Effector memory CD8-positive, alpha-beta T cell (primary cell): ENCODE measurements at regions not wholly inside any gene's neighbourhood (a gene's known extent, or its start where the extent isn't known, plus 50 kb on each side); places are given as distances from the start of the nearest gene placed in this dataset.

Experiments used
- ATAC-seq: fragments of 150-1000 bp; cut with Tn5 transposase; replicated peaks from 2 replicates; pipeline ENCODE4 v1.10.0; 2021; ENCODE audit warnings: mild to moderate bottlenecking, moderate library complexity
- DNase-seq, 3 experiments: peaks; one replicate each; pipeline ENCODE4 v3.0.0; 2021
- H3K27ac Mint-ChIP-seq, 2 donors: one replicate each; pipeline ENCODE4 v1.8.0; 2022; ENCODE audit warnings: mild to moderate bottlenecking in 2 of 2, mixed read lengths in 2 of 2, moderate library complexity in 2 of 2
- H3K27me3 Mint-ChIP-seq, 2 donors: one replicate each; pipeline ENCODE4 v1.8.0; 2022; ENCODE audit warnings: mixed read lengths in 2 of 2
- H3K36me3 Mint-ChIP-seq: one replicate; pipeline ENCODE4 v1.8.0; 2022; ENCODE audit warnings: mild to moderate bottlenecking, moderate library complexity, mixed read lengths; ENCODE audit not compliant: insufficient read depth
- H3K4me1 Mint-ChIP-seq, 2 donors: one replicate each; pipeline ENCODE4 v1.8.0; 2022; ENCODE audit warnings: low read depth in 2 of 2, mixed read lengths in 2 of 2
- H3K4me3 Mint-ChIP-seq, 2 donors: one replicate each; pipeline ENCODE4 v1.8.0; 2022; ENCODE audit warnings: mild to moderate bottlenecking in 2 of 2, mixed read lengths in 2 of 2, moderate library complexity in 2 of 2
- H3K9me3 Mint-ChIP-seq, 2 donors: one replicate each; pipeline ENCODE4 v1.8.0; 2022; ENCODE audit warnings: mixed read lengths in 2 of 2

GRCh38 chr16:86299882-86300610 is 210.3 kb upstream of the FOXF1 start:
- Mint-ChIP-seq H3K27ac (no peak overlapping the region), H3K36me3 (no peaks in the 10 kb centered on the region), H3K4me1 (peaks cover 3 to 4% of the 10 kb centered on the region in 2 donors), H3K4me3 (no peak overlapping the region), H3K27me3 (peaks cover 69 to 73% of the 10 kb centered on the region in 2 donors), H3K9me3 (no peaks in the 10 kb centered on the region)
- ATAC-seq: no peak
- DNase-seq: no peak

GRCh38 chr16:86300746-86301481 is 209.4 kb upstream of the FOXF1 start:
- Mint-ChIP-seq H3K4me3 (no peak overlapping the region), H3K36me3 (no peaks in the 10 kb centered on the region), H3K27ac (no peak overlapping the region), H3K4me1 (peaks cover 3 to 4% of the 10 kb centered on the region in 2 donors), H3K27me3 (peaks cover 65 to 68% of the 10 kb centered on the region in 2 donors), H3K9me3 (no peaks in the 10 kb centered on the region)
- ATAC-seq (no peak), DNase-seq (no peak)

GRCh38 chr16:86302421-86303109 is 207.8 kb upstream of the FOXF1 start:
- no peak overlapping the region for H3K27ac Mint-ChIP-seq
- no peak overlapping the region for H3K4me3 Mint-ChIP-seq
- no peaks in the 10 kb centered on the region for H3K9me3 Mint-ChIP-seq
- DNase-seq: no peak
- H3K27me3 Mint-ChIP-seq: peaks cover 55 to 66% of the 10 kb centered on the region in 2 donors
- no peaks in the 10 kb centered on the region for H3K36me3 Mint-ChIP-seq
- no peak for ATAC-seq
- peaks cover 0 to 4% of the 10 kb centered on the region in 2 donors for H3K4me1 Mint-ChIP-seq

GRCh38 chr16:86303787-86304678 is 206.3 kb upstream of the FOXF1 start:
- Mint-ChIP-seq H3K27ac (no peak overlapping the region), H3K4me1 (peaks cover 0 to 4% of the 10 kb centered on the region in 2 donors), H3K27me3 (peaks cover 40 to 59% of the 10 kb centered on the region in 2 donors), H3K9me3 (no peaks in the 10 kb centered on the region), H3K36me3 (no peaks in the 10 kb centered on the region), H3K4me3 (no peak overlapping the region)
- DNase-seq: no peak
- ATAC-seq: no peak

GRCh38 chr16:86304868-86305267 is 205.5 kb upstream of the FOXF1 start:
- Mint-ChIP-seq H3K4me1 (peaks cover 0 to 4% of the 10 kb centered on the region in 2 donors), H3K9me3 (no peaks in the 10 kb centered on the region), H3K27me3 (peaks cover 36 to 51% of the 10 kb centered on the region in 2 donors), H3K27ac (no peak overlapping the region), H3K4me3 (no peak overlapping the region), H3K36me3 (no peaks in the 10 kb centered on the region)
- ATAC-seq: no peak
- DNase-seq: no peak

GRCh38 chr16:86305440-86305839 is 204.9 kb upstream of the FOXF1 start:
- H3K4me3 Mint-ChIP-seq: no peak overlapping the region
- no peak overlapping the region for H3K27ac Mint-ChIP-seq
- H3K27me3 Mint-ChIP-seq: peaks cover 31 to 45% of the 10 kb centered on the region in 2 donors
- no peaks in the 10 kb centered on the region for H3K36me3 Mint-ChIP-seq
- peaks cover 0 to 4% of the 10 kb centered on the region in 2 donors for H3K4me1 Mint-ChIP-seq
- H3K9me3 Mint-ChIP-seq: no peaks in the 10 kb centered on the region
- ATAC-seq (no peak), DNase-seq (no peak)

GRCh38 chr16:86306011-86306644 is 204.2 kb upstream of the FOXF1 start:
- H3K36me3 Mint-ChIP-seq: no peaks in the 10 kb centered on the region
- H3K9me3 Mint-ChIP-seq: no peaks in the 10 kb centered on the region
- H3K27ac Mint-ChIP-seq: no peak overlapping the region
- peaks cover 0 to 2% of the 10 kb centered on the region in 2 donors for H3K4me1 Mint-ChIP-seq
- DNase-seq (no peak), ATAC-seq (no peak)
- H3K27me3 Mint-ChIP-seq: peaks cover 33 to 38% of the 10 kb centered on the region in 2 donors
- H3K4me3 Mint-ChIP-seq: no peak overlapping the region

GRCh38 chr16:86306811-86307513 is 203.4 kb upstream of the FOXF1 start:
- H3K4me3 Mint-ChIP-seq: no peak overlapping the region
- no peaks in the 10 kb centered on the region for H3K9me3 Mint-ChIP-seq
- DNase-seq (no peak), ATAC-seq (no peak)
- no peaks in the 10 kb centered on the region for H3K36me3 Mint-ChIP-seq
- H3K4me1 Mint-ChIP-seq: no peaks in the 10 kb centered on the region
- H3K27me3 Mint-ChIP-seq: peaks cover 25 to 30% of the 10 kb centered on the region in 2 donors
- no peak overlapping the region for H3K27ac Mint-ChIP-seq

- no peak overlapping the region for H3K4me3 Mint-ChIP-seq
- H3K9me3 Mint-ChIP-seq: no peaks in the 10 kb centered on the region
- H3K4me1 Mint-ChIP-seq: no peaks in the 10 kb centered on the region
- DNase-seq: no peak
- no peak overlapping the region for H3K27ac Mint-ChIP-seq
- H3K36me3 Mint-ChIP-seq: no peaks in the 10 kb centered on the region
- peaks cover 19 to 24% of the 10 kb centered on the region in 2 donors for H3K27me3 Mint-ChIP-seq
- ATAC-seq: no peak
Observed at GRCh38 chr16:86307514-86307903, 202.8 kb upstream of the FOXF1 start.

- DNase-seq (no peak), ATAC-seq (no peak)
- Mint-ChIP-seq H3K27me3 (peaks cover 11 to 23% of the 10 kb centered on the region in 2 donors), H3K4me1 (no peaks in the 10 kb centered on the region), H3K27ac (no peak overlapping the region), H3K9me3 (no peaks in the 10 kb centered on the region), H3K4me3 (no peak overlapping the region), H3K36me3 (no peaks in the 10 kb centered on the region)
Observed at GRCh38 chr16:86308514-86308913, 201.8 kb upstream of the FOXF1 start.

- no peak for DNase-seq
Observed at GRCh38 chr16:86313631-86314030, 196.7 kb upstream of the FOXF1 start.

GRCh38 chr16:86314402-86315025 is 195.8 kb upstream of the FOXF1 start:
- Mint-ChIP-seq H3K27me3 (peaks cover 12% of the 10 kb centered on the region in 2 donors), H3K36me3 (no peaks in the 10 kb centered on the region), H3K9me3 (no peaks in the 10 kb centered on the region), H3K27ac (no peak overlapping the region), H3K4me3 (no peak overlapping the region), H3K4me1 (no peaks in the 10 kb centered on the region)
- DNase-seq (no peak), ATAC-seq (no peak)

More at GRCh38 chr16:86313631-86314030, 196.7 kb upstream of the FOXF1 start:
- Mint-ChIP-seq H3K36me3 (no peaks in the 10 kb centered on the region), H3K27me3 (peaks cover 12 to 14% of the 10 kb centered on the region in 2 donors), H3K4me3 (no peak overlapping the region), H3K9me3 (no peaks in the 10 kb centered on the region), H3K27ac (no peak overlapping the region), H3K4me1 (no peaks in the 10 kb centered on the region)
- ATAC-seq: no peak
